ENCODE measurements at regions not wholly inside any gene's neighbourhood (a gene's known extent, or its start where the extent isn't known, plus 50 kb on each side); places are given as distances from the start of the nearest gene placed in this dataset.
"Not testable (repeated sequence)": the region's sequence is repeated elsewhere in the genome, so short reads cannot be mapped to it uniquely, and the experiment has no call there.

- not testable (repeated sequence) for DNase-seq (ENCODE audit: low spot score in 2 of 2); FAIRE-seq
Observed at GRCh38 chr3:75840160-75840559, 54.8 kb upstream of the ZNF717 start.

DNA sequence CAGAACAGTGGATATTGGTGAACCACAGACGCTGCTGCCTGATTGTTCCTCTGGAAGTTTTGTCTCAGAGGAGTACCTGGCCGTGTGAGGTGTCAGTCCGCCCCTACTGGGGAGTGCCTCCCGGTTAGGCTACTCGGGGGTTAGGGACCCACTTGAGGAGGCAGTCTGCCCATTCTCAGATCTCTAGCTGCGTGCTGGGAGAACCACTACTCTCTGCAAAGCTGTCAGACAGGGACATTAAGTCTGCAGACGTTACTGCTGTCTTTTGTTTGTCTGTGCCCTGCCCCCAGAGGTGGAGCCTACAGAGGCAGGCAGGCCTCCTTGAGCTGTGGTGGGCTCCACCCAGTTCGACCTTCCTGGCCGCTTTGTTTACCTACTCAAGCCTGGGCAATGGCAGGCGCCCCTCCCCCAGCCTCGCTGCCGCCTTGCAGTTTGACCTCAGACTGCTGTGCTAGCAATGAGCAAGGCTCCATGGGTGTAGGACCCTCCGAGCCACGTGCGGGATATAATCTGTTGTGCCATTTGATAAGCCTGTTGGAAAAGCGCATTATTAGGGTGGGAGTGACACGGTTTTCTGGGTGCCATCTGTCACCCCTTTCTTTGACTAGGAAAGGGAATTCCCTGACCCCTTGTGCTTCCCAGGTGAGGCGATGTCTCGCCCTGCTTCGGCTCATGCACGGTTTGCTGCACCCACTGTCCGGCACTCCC, 65.1 kb upstream of the ZNF717 start:
- DNase-seq (ENCODE audit: low spot score in 2 of 2); FAIRE-seq: not testable (repeated sequence)

DNA sequence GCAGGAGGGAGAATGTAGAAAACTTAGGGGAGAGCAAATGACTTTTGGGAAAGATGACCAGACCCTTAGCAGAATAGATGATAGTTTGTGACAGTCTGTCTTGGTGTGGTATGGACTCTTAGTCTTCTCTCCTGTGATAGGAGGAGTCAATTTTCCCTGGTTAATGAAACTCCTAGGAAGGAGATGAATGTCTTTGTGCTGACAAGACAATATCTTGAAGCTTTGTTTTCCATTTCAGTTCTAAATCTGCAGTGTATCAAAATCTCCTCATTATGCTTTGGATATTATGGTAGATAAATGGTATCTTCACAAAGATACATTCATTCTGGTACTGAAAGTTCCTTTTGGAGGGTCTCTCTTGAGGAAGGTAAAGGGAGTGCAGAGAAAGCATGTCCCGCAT, 77.8 kb upstream of the ZNF717 start:
- FAIRE-seq, result no peak
- DNase-seq (ENCODE audit: low spot score in 2 of 2), result no peak

GRCh38 chr3:75863878-75864277, 78.5 kb upstream of the ZNF717 start:
- no peak for DNase-seq (ENCODE audit: low spot score in 2 of 2)
- FAIRE-seq, result no peak

GRCh38 chr3:75883719-75884118, 98.4 kb upstream of the ZNF717 start:
- not testable (repeated sequence) for DNase-seq (ENCODE audit: low spot score in 2 of 2); FAIRE-seq

GRCh38 chr3:75886971-75887526, 101.7 kb upstream of the ZNF717 start:
- FAIRE-seq (no peak), DNase-seq (ENCODE audit: low spot score in 2 of 2) (no peak)

DNA sequence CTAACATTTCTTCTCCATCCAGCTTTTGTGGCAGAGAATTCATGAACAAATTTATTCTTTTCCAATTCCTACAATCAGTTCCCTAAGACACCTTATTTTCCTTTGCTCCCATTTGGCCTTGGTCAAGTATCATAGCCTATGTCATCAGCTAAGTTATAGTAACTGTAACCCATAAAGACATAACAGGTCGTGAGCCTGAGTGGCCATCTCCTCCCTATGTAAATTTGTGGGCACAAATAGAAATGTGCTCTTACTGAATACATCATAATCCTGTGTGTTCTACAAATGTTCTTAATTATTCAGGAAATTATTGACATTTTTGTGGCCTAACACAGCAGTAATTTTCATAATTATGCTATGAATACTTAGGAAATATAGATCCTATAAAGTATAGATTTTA, 108.9 kb upstream of the ZNF717 start:
- DNase-seq (ENCODE audit: low spot score in 2 of 2) (no peak), FAIRE-seq (no peak)

- FAIRE-seq (no peak), DNase-seq (ENCODE audit: low spot score in 2 of 2) (no peak)
Observed at GRCh38 chr3:75896265-75896664, 110.9 kb upstream of the ZNF717 start.

- FAIRE-seq; DNase-seq (ENCODE audit: low spot score in 2 of 2): not testable (repeated sequence)
Observed at GRCh38 chr3:75901446-75901845, 116.1 kb upstream of the ZNF717 start.

- no peak for FAIRE-seq
- DNase-seq (ENCODE audit: low spot score in 2 of 2), result peak in 1 of 2 donors; percentile 10
Observed at GRCh38 chr3:75906555-75907112, 121.3 kb upstream of the ZNF717 start.

- FAIRE-seq (no peak), DNase-seq (ENCODE audit: low spot score in 2 of 2) (no peak)
Observed at GRCh38 chr3:75913800-75914350, 128.5 kb upstream of the ZNF717 start.

DNA sequence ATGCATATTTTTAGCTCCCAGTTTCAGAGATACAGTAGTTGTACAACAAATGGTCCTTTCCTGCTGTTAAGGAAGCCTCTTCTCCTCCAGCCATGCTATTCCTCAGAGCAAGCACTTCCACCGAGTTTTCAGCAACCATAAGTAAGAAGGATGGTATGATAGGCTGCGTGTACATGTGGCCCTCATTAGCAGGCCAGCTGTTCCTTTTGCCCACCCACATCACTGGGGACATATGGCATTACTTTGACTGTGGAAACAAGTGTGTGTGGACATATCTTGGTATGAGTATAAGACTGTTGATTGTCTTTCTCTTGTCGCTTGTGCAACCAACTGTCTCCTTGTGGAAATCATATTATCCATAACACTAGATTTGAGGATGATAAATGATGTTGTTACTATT, 129.4 kb upstream of the ZNF717 start:
- FAIRE-seq; DNase-seq (ENCODE audit: low spot score in 2 of 2): not testable (repeated sequence)

- DNase-seq (ENCODE audit: low spot score in 2 of 2) (no peak), FAIRE-seq (no peak)
Observed at GRCh38 chr3:75938921-75939320, 153.6 kb upstream of the ZNF717 start.

DNA sequence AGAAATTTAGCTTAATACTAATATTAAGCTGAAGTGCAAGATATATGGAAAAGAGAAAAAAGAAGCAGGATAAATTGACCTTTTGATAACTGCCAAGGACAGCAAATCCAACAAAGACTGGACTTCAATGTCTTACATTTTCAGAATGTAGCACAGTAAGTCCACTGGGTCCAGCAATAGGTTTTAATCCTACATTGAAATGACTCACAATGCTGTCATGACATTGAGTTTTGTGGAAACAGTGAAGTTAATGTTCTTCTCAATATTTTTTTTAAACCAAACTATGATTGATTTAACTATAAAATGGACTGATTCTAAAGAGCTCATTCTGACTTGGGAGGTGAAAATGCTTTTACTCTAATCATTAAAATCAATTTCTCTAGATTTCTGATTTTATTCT, 166.6 kb upstream of the ZNF717 start:
- DNase-seq (ENCODE audit: low spot score in 2 of 2) (no peak), FAIRE-seq (no peak)

- not testable (repeated sequence) for DNase-seq (ENCODE audit: low spot score in 2 of 2); FAIRE-seq
Observed at GRCh38 chr3:75960031-75960430, 174.7 kb upstream of the ZNF717 start.

GRCh38 chr3:75962054-75962453, 176.7 kb upstream of the ZNF717 start:
- FAIRE-seq, result peak; percentile 39
- DNase-seq (ENCODE audit: low spot score in 2 of 2), result not testable (repeated sequence)

DNA sequence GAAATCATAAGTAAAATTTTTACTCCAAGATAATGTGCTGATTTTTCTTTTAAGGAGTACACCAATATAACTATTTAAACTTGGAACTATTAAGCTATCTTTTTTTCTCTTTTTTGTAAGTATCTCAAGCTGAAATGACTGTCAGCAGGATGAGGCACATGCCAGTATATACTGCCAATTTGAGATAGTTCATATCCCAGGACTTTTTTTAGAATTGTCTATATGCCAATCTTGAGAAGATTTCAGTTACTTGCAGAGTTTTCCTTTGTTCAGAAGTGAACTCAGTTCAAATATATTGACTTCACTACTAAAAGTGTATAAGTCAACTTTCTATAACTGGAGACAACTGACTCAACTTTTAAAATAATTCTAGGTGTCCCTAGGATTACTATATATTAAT, 181.7 kb upstream of the ZNF717 start:
- no peak for DNase-seq (ENCODE audit: low spot score in 2 of 2)
- no peak for FAIRE-seq

- FAIRE-seq (no peak), DNase-seq (ENCODE audit: low spot score in 2 of 2) (no peak)
Observed at GRCh38 chr3:75978686-75979085, 193.3 kb upstream of the ZNF717 start.

GRCh38 chr3:75981401-75981800, 196.1 kb upstream of the ZNF717 start:
- DNase-seq (ENCODE audit: low spot score in 2 of 2) (no peak), FAIRE-seq (peak; percentile 85)

- no peak for FAIRE-seq
- DNase-seq (ENCODE audit: low spot score in 2 of 2), result no peak
Observed at GRCh38 chr3:75982151-75982550, 196.8 kb upstream of the ZNF717 start.

DNA sequence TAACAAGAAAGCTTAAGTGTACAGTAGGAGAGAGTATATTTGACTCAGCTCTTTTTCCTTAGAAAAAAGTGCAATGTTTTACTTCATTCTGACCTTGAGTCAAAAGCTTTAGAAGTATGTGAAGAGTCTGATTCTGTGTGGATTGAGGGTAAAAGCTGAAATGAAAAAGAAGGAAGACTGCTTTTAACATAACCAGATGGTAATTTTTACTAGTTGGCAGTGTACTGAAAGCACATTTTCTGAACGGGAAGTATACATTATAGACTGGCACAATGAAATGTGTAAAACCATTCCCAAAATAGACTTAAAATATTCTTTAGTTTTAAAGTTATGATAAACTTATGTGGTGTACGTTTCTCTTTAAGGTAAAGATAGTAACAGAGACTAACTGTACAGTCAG, 197.8 kb upstream of the ZNF717 start:
- FAIRE-seq, result no peak
- no peak for DNase-seq (ENCODE audit: low spot score in 2 of 2)

Data from frontal cortex (tissue), 3 donors.